NB4 (cell line): ENCODE measurements at regions not wholly inside any gene's neighbourhood (a gene's known extent, or its start where the extent isn't known, plus 50 kb on each side); places are given as distances from the start of the nearest gene placed in this dataset.

ENCODE experiments used
- CTCF ChIP-seq: IDR thresholded peaks from one replicate; pipeline ENCODE4 v1.5.1; 2012; ENCODE audit warnings: low read depth, low read length
- MAX ChIP-seq: IDR thresholded peaks from 2 replicates; pipeline ENCODE4 v1.6.1; 2011; ENCODE audit warnings: low read depth, low read length
- POLR2A ChIP-seq: IDR thresholded peaks from 2 replicates; pipeline ENCODE4 v1.6.1; 2011; ENCODE audit warnings: mild to moderate bottlenecking; ENCODE audit not compliant: insufficient read length; ENCODE audit errors: extremely low read depth

GRCh38 chr9:14023285-14023684 is 290.7 kb downstream of the NFIB start:
- TF ChIP-seq CTCF (no peak), POLR2A (no peak), MAX (no peak)
